ENCODE measurements at regions not wholly inside any gene's neighbourhood (a gene's known extent, or its start where the extent isn't known, plus 50 kb on each side); places are given as distances from the start of the nearest gene placed in this dataset.

- DNase-seq = no peak
Observed at GRCh38 chr12:24206621-24207020, 257.2 kb upstream of the SOX5 start.

GRCh38 chr12:24201258-24201970 lies 251.9 kb upstream of the SOX5 start:
- no peak for DNase-seq

GRCh38 chr12:24200010-24200409 lies 250.5 kb upstream of the SOX5 start:
- no peak for DNase-seq

- no peak for DNase-seq
Observed at GRCh38 chr12:24198936-24199671, 249.6 kb upstream of the SOX5 start.

- DNase-seq = no peak
Observed at GRCh38 chr12:24198070-24198469, 248.6 kb upstream of the SOX5 start.

GRCh38 chr12:24197532-24197931 lies 248.1 kb upstream of the SOX5 start:
- no peak for DNase-seq

- DNase-seq = no peak
Observed at GRCh38 chr12:24195063-24195462, 245.6 kb upstream of the SOX5 start.

- DNase-seq = no peak
Observed at GRCh38 chr12:24191117-24191516, 241.6 kb upstream of the SOX5 start.

- no peak for DNase-seq
Observed at GRCh38 chr12:24185782-24186181, 236.3 kb upstream of the SOX5 start.

- DNase-seq = no peak
Observed at GRCh38 chr12:24177889-24178288, 228.4 kb upstream of the SOX5 start.

- DNase-seq = no peak
Observed at GRCh38 chr12:24175929-24176328, 226.5 kb upstream of the SOX5 start.

- no peak for DNase-seq
Observed at GRCh38 chr12:24175284-24175683, 225.8 kb upstream of the SOX5 start.

GRCh38 chr12:24173067-24173466 lies 223.6 kb upstream of the SOX5 start:
- no peak for DNase-seq

GRCh38 chr12:24172773-24173066 lies 223.2 kb upstream of the SOX5 start:
- no peak for DNase-seq

- no peak for DNase-seq
Observed at GRCh38 chr12:24172031-24172772, 222.7 kb upstream of the SOX5 start.

- DNase-seq = no peak
Observed at GRCh38 chr12:24155042-24155441, 205.6 kb upstream of the SOX5 start.

GRCh38 chr12:24153079-24153478 lies 203.6 kb upstream of the SOX5 start:
- no peak for DNase-seq

- DNase-seq = no peak
Observed at GRCh38 chr12:24152270-24152669, 202.8 kb upstream of the SOX5 start.

- DNase-seq = no peak
Observed at GRCh38 chr12:24143928-24144327, 194.5 kb upstream of the SOX5 start.

- DNase-seq = no peak
Observed at GRCh38 chr12:24139035-24139434, 189.6 kb upstream of the SOX5 start.

GRCh38 chr12:24138041-24138440 lies 188.6 kb upstream of the SOX5 start:
- no peak for DNase-seq

GRCh38 chr12:24135158-24135850 lies 185.8 kb upstream of the SOX5 start:
- no peak for DNase-seq

- no peak for DNase-seq
Observed at GRCh38 chr12:24134092-24134491, 184.6 kb upstream of the SOX5 start.
